Esophagus muscularis mucosa (tissue), 4 donors: ENCODE measurements at regions not wholly inside any gene's neighbourhood (a gene's known extent, or its start where the extent isn't known, plus 50 kb on each side); places are given as distances from the start of the nearest gene placed in this dataset.
"Not testable (repeated sequence)": the region's sequence is repeated elsewhere in the genome, so short reads cannot be mapped to it uniquely, and the experiment has no call there.

Experiments used
- DNase-seq: peaks from one replicate; pipeline ENCODE4 v3.0.0-alpha.2; 2017; ENCODE audit errors: extremely low spot score
- H3K27ac ChIP-seq, 4 donors: fragments of 200-600 bp; sonication (generic); replicated peaks in 1 of 4; 1 replicate in 3 of 4; 2 replicates in 1 of 4; pipeline ENCODE4 v1.5.1; 2016 to 2019; ENCODE audit warnings: mild to moderate bottlenecking in 1 of 4
- H3K27me3 ChIP-seq, 4 donors: fragments of 200-600 bp; sonication (generic); one replicate each; pipeline versions ENCODE4 v1.5.1 to v1.6.0; 2016 to 2019
- H3K36me3 ChIP-seq, 4 donors: fragments of 200-600 bp; sonication (generic); one replicate each; pipeline ENCODE4 v1.5.1; 2016 to 2019
- H3K4me1 ChIP-seq, 4 donors: fragments of 200-600 bp; sonication (generic); one replicate each; pipeline ENCODE4 v1.5.1; 2016 to 2019
- H3K4me3 ChIP-seq, 4 donors: fragments of 200-600 bp; sonication (generic); 1 replicate in 2 of 4; 2 replicates in 2 of 4; pipeline ENCODE4 v1.5.1; 2016 to 2019; ENCODE audit warnings: mild to moderate bottlenecking in 4 of 4, moderate library complexity in 1 of 4
- H3K9me3 ChIP-seq, 4 donors: fragments of 200-600 bp; sonication (generic); 1 replicate in 3 of 4; 2 replicates in 1 of 4; pipeline ENCODE4 v1.5.1; 2016 to 2019
- CTCF ChIP-seq, 3 experiments: fragments of 200-600 bp in 2 of 3; fragments of 450-650 bp in 1 of 3; sonication (generic) in 2 of 3; IDR thresholded peaks; one replicate each; pipeline ENCODE4 v1.5.1; 2017 to 2019; ENCODE audit warnings: antibody characterized with exemption in 3 of 3, mild to moderate bottlenecking in 2 of 3, moderate library complexity in 1 of 3
- EP300 ChIP-seq: sonication (generic); formaldehyde crosslinking; IDR thresholded peaks from one replicate; pipeline ENCODE4 v1.6.1; 2017; ENCODE audit warnings: antibody characterized with exemption
- POLR2A ChIP-seq: fragments of 450-650 bp; IDR thresholded peaks from one replicate; pipeline ENCODE4 v1.6.1; 2017; ENCODE audit warnings: antibody characterized with exemption, moderate library complexity, mild to moderate bottlenecking, low read depth
- POLR2AphosphoS5 ChIP-seq, 2 donors: sonication (generic); formaldehyde crosslinking; IDR thresholded peaks; one replicate each; pipeline ENCODE4 v1.6.1; 2017; ENCODE audit warnings: antibody characterized with exemption in 2 of 2
- WGBS: methylation state at CpG from one replicate; pipeline ENCODE4 v1.1.5; 2018; 5-methylcytosine and 5-hydroxymethylcytosine counted together
- intact Hi-C: fragments of 100-400 bp; cut with DNase I; formaldehyde crosslinking; loops from one replicate; pipeline ENCODE4 v1.15.1; 2023

GRCh38 chr11:12585861-12586260 is 88.4 kb upstream of the TEAD1 start:
- no peak for DNase-seq
- Histone ChIP-seq H3K4me1 (peaks cover 6 to 22% (median 21%) of the 10 kb centered on the region in 4 donors), H3K27ac (no peak overlapping the region), H3K4me3 (no peak overlapping the region), H3K9me3 (no peaks in the 10 kb centered on the region), H3K27me3 (no peaks in the 10 kb centered on the region), H3K36me3 (no peaks in the 10 kb centered on the region)
- TF ChIP-seq EP300 (no peak), CTCF (IDR thresholded peaks at IDR 0.05) (no peak), POLR2A (no peak), POLR2AphosphoS5 (IDR thresholded peaks at IDR 0.05) (no peak)
- intact Hi-C loops, result no loop called here
- WGBS, result 38% methylated on average over 3 of the region's 3 CpGs

- intact Hi-C loops, result no loop called here
- no peak for DNase-seq
- Histone ChIP-seq H3K4me3 (no peak overlapping the region), H3K36me3 (no peaks in the 10 kb centered on the region), H3K4me1 (peaks cover 6 to 22% (median 21%) of the 10 kb centered on the region in 4 donors), H3K9me3 (no peaks in the 10 kb centered on the region), H3K27me3 (no peaks in the 10 kb centered on the region), H3K27ac (no peak overlapping the region)
- TF ChIP-seq POLR2AphosphoS5 (IDR thresholded peaks at IDR 0.05) (no peak), CTCF (IDR thresholded peaks at IDR 0.05) (no peak), EP300 (no peak), POLR2A (no peak)
- 59% methylated on average over 6 of the region's 6 CpGs for WGBS
These were observed 86.8 kb upstream of the TEAD1 start for GRCh38 chr11:12587333-12587991.

- Histone ChIP-seq H3K4me3 (no peak overlapping the region), H3K36me3 (no peaks in the 10 kb centered on the region), H3K4me1 (peaks cover 0 to 6% (median 5%) of the 10 kb centered on the region in 4 donors), H3K27me3 (no peaks in the 10 kb centered on the region), H3K27ac (no peak overlapping the region), H3K9me3 (no peaks in the 10 kb centered on the region)
- WGBS, result 96% methylated on average over 4 of the region's 4 CpGs
- no peak for TF ChIP-seq CTCF (IDR thresholded peaks at IDR 0.05)
- TF ChIP-seq EP300, result no peak
- no peak for TF ChIP-seq POLR2A
- no peak for TF ChIP-seq POLR2AphosphoS5 (IDR thresholded peaks at IDR 0.05)
- DNase-seq, result no peak
- intact Hi-C loops, result no loop called here
These were observed 82.5 kb upstream of the TEAD1 start for GRCh38 chr11:12591706-12592105.

GRCh38 chr11:12592283-12592682 is 81.9 kb upstream of the TEAD1 start:
- intact Hi-C loops, result no loop called here
- 98% methylated on average over 3 of the region's 3 CpGs for WGBS
- H3K4me1 ChIP-seq, result peaks cover 0 to 5% (median 3%) of the 10 kb centered on the region in 4 donors
- DNase-seq, result no peak
- no peaks in the 10 kb centered on the region for H3K9me3 ChIP-seq
- no peak overlapping the region for H3K27ac ChIP-seq
- H3K27me3 ChIP-seq, result no peaks in the 10 kb centered on the region
- TF ChIP-seq POLR2A (no peak), POLR2AphosphoS5 (IDR thresholded peaks at IDR 0.05) (no peak), EP300 (no peak), CTCF (IDR thresholded peaks at IDR 0.05) (no peak)
- H3K4me3 ChIP-seq, result no peak overlapping the region
- H3K36me3 ChIP-seq, result no peaks in the 10 kb centered on the region

GRCh38 chr11:12595089-12595847 is 79.0 kb upstream of the TEAD1 start:
- not testable (repeated sequence) for H3K27me3 ChIP-seq, H3K4me3 ChIP-seq, H3K36me3 ChIP-seq, H3K4me1 ChIP-seq, DNase-seq, H3K9me3 ChIP-seq, H3K27ac ChIP-seq
- WGBS, result 86% methylated on average over 2 of the region's 2 CpGs
- intact Hi-C loops, result loop anchor here (5.0 kb wide), 1 partner anchor 297 kb away; no protein-coding TSS in a partner anchor
